ENCODE measurements at regions not wholly inside any gene's neighbourhood (a gene's known extent, or its start where the extent isn't known, plus 50 kb on each side); places are given as distances from the start of the nearest gene placed in this dataset.
A peak's percentile ranks its signal among the peaks of the same experiment; 100 is the strongest.

DNA sequence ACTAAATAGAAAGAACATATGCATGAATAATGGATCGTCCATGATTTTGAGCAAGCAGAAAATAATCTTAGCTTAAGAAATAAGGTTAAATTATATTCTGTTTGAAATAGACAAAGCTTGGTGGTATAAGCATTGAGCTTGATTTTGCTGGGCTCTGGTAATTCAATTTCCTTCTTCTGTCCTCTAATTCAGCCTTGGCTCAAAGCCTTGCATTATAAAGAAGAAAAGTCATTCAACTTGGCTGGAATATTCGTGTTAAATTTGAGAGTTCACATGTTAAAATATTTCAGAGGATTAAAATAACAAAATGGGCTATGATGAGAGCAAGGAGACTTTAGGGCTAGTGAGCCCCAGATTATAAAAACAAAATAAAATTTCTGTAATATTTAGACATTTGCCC, 415.4 kb upstream of the PCDH20 start:
- DNase-seq: no peak

DNA sequence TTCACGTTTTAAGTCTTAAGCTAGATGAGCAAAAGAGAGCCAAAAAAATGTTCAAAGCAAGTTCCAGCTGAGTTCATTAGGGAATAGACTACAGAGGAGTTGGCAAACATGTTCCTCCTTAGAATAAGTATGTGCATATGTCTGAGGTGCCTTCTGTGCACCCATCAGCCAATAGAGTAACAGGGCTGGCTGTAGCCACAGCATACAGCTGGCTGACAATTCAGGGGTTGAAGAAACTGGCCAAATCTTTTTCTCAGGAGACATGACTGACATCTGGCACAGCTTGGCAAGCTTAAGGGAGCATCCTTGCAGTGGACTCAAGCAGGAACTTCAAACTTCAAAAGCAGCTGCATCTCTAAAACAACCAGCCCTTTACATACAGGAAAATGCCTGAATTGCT, 414.8 kb upstream of the PCDH20 start:
- no peak for DNase-seq

DNA sequence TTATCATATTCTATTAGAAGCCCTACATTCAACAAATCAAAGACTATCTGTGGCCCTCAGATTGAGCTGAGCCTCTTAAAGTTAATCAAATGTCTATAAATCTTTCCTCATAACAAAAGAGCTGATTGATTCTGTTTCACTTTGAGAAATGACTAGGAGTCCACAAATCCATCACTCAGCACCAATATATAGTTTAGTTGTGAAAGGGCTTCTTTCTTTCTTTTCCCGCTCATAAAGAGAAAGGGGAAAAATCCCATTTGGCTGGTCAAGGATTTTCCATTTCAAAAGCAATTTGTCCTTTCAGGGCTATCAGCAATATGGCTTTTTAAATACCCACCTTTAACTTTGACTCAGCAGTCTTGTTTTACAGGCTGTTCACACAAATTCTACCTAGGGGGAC, 408.5 kb upstream of the PCDH20 start:
- no peak for DNase-seq

DNA sequence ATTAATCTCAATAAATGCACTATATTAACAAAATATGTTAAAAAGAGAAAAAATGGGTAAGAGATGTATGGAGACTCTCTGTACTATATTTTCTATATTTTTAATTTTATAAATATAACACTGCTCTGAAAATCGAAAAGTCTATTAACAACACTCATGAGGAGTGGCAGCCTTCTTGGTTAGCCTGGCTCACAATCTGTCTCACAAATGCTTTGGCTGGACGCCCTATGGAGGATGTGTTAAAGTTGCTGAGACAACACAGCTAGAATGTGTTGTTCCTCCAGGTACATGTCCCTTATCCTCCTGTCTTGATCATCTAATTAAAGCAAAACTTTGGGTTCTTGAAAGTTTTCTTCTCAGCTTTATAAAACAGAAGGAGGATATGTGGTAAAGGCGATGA, 396.6 kb upstream of the PCDH20 start:
- DNase-seq: no peak

DNA sequence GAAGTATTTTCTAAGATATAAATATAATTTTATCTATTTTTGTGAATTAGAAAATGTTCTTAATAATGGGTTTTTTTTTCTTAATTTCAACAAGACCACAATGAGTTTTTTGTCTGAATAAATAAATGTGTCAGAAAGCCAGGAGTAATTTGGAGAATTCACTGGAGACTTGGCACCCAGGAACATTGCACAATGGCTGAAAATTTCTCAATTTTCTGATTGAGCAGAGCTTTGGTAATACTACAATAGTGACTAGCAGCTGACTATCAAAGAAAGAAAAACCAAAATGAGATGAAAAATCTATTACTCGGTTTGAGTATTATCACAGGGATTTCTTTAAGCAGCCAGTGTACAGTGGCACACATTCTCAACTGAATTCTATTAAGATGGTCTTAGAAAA, 394.4 kb upstream of the PCDH20 start:
- no peak for DNase-seq

DNA sequence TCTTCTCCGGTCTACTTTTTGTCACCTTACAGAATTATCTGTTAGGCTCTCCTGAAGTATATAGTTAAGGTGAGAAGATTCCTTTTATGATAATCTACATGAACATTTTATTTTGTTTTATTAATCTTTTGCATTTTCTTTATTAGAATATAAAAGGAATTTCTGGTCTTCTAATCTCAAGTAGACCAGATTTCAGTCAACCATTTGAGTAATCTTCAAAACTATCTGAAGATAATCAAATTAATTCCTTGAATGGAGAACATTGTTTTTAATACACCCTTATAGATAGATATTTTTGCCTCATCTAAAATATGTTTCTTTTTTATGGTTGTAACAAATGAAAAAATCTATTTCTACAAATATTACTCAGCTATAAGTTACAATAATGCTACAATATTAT, 381.7 kb upstream of the PCDH20 start:
- DNase-seq: no peak

DNA sequence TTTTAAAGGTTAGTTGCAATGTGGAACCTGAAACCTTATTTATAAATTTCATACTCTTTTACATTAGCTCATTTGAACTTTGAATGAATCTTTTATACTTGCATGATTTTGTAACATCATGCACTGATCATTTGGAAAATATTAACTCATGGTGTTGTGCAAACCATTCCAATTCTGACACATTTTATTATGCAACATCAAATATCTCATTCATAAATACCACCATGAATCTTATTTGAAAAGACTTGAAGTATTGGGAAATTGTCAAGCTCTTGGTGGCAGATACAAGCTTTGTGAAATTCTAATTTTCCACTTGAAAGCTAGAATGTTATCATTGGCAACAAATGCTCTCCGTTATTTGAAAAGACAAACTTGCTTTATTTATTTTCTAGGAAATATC, 379.9 kb upstream of the PCDH20 start:
- no peak for DNase-seq

DNA sequence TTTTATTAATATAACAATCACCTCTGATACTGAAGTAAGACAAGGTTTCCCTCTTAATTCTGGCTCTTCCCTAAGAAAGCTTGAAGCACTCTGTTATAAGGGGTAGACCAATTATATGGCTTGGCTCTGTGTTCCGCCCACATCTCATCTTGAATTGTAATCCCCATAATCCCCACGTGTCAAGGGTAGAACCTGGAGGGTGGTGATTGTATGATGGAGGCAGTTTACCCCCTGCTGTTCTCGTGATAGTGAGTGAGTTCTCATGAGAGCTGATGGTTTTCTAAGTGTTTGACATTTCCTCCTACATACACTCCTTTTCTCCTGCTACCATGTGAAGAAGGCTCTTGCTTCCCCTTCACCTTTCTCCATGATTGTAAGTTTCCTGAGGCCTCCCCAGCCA, 363.8 kb upstream of the PCDH20 start:
- no peak for DNase-seq

DNA sequence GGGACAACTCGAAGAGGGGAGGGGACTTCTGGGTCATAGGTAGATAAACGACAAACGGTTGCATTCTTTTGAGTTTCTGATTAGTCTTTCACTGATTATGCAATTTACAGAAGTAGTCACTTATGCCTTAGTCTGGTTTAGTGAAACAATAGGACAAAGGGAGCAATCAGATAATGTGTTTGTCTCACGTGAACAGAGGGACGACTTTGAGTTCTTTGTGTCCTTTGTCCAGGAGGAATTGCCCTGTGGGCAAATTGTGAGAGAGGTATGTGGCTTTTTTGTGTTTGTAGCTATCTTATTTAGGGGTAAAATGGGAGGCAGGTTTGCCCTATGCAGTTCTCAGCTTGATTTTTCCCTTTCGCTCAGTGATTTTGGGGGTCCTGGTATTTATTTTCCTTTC, 362.9 kb upstream of the PCDH20 start:
- DNase-seq: peak; percentile 56

DNA sequence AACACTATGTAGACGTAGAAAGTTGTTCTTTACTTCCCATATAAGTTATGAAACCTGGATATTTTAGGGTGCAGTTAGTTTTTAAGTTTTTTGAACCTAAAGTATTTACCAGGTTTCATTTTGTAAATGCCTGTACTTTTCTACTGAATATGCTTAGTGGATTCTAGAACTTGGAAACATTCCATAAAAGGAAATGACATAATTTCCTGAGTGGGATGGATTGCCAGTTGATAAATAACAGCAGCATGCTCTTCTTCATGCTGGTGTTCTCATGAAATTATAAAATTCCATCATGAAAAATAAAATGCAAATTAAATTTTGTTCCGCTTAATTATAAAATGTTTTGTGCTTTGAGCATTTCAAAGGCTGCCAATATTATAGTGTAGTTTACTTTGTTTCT, 362.2 kb upstream of the PCDH20 start:
- DNase-seq: no peak

DNA sequence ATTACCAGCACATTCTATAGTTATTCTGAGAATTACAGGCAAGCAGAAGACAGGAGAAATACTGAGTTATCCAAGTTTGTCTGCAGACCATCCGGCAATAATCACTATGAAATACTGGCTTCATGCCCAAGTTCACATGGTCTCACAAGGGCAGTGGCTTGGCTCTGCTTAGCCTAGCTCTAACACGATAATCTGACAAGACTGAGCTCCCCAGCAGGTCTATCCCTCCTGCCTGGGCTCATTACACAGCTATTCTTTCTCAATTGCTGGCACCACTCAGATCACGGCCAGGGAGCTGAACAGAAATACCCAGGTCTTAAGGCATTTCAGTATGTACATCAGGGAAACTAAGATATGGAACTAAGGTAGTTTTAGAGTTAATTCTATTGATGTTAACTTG, 361.6 kb upstream of the PCDH20 start:
- no peak for DNase-seq

DNA sequence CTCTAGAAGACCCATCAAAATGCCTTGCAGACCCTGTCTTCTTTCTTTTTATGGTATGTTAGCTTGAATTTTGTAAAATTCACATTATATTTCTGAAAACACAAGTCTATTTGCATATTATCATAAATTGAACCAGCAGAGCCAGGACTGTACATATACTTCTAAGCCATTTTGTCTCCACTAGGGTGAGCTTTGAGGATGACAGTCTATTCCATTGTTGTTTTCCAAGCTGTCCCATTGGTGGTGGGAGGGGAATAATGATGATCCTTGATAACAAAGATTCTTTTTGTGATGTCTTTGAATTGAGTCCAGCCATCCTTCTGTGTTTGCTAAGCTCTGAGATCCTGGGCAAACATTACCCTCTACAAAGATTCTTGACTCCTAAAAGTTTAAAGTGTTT, 359.3 kb upstream of the PCDH20 start:
- no peak for DNase-seq

DNA sequence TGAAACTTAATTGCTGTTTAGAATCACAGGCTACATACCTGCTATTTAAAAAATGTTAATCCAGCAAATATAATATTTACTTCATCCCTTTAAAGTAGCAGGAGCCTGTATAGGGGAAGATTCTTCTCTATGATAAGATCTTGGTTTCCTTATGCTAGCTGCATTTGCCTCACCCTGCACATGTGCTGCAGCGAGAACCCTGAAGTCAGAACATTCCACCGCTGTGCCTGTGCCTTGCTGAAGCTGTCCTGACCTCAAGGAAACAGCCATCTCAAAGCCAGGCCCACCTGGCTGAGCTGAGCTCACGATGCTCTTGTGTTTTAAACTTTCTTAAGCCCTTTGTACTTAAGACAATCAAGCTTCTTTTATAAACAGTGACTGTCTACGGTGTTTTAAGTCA, 355.0 kb upstream of the PCDH20 start:
- DNase-seq: peak; percentile 73

DNA sequence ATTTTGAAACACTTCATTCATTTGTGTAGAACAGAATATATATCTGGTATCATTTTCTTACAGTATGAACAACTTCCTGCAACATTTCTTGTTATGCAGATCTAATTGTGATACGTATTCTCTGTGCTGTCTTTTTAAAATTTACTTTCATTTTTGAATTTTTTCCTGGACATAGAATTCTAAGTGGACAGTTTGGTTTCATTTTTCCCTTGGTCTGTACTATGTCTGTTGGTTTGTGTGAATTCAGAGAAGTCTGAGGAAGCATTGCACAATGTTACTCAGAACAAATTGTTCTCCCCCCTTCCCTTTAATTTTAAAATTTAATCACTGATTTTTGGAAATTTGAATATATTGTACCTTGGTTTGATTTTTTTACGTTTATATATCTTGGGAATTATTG, 352.5 kb upstream of the PCDH20 start:
- DNase-seq: no peak

DNA sequence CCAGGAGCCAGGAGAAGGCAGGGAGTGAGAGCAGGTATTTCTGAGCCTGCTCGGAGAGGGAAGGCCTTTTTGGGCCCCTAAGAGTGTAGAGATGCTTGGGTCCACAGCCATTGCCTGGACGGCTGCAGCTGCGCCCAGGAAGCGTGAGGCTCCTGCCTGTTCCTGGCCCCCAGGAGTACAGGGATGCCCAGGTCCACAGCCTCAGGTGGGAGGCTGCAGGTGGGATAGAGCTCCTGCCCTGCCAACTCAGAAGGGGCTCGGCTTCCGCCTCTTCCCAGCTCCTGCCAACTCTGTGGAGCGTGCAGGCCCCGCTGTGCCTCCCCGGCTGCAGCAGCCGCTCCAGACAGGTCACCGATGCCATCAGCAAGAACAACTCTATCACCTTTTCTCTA, 351.0 kb upstream of the PCDH20 start:
- peak; percentile 46 for DNase-seq

DNA sequence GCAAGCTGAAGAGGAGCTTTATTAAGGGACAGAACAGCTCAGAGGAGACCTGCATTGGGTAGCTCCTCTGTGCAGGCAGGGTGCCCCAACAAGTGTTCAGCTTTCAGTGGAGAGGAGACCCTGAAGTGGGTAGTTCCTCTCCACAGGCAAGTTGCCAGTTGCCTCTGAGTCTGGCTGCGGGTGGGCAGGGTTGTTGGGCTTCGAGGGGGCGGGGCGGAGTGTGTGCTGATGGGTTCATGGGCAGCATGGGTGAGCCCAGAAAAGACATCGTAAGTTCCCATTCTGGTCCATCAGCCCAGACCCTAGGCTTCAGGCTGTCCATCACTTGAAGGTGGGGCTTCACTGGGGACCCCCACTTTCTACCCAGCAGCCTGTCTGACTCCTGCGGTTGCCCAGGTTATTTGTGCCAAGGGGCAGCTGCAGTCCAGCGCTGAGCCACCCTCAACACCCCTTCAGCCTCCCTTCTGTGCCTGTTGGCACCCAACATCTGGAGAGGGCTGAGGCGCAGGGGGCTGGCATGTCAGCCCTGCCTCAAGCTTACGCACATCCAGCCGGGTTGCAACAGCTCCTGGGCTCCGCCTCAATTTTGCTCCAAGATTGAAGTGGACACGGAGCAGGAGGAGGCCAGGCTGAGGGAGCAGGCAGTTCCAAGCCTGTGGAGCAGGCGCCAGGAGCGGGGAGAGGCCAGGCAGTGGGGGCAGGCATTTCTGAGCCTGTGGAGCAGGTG, 350.5 kb upstream of the PCDH20 start:
- no peak for DNase-seq

DNA sequence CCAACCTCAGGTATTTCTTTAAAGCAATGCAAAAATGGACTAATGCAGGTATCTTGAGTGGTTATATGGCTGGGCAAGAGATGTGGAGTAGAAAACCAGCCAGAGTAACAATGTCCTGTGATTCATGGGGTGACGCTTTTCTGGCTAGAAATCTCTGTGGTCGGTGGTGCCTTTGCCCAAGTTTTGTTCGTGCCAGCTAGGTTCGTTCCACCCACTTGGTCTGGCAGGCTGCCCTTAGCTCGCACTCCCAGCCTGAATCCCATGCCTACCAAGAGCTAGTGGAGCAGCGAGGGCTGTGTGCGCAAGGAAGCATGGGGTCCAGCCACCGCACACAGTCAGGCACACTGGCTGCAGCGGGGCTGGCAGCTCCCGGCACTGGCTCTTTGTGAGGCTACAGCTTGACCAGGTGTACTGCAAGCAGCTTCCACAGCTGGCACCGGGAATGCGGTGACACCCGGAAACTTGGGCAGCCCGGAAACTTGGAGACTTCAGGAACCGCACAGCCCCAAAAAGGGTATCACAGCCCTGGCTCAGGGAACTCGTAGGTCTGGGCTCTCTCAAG, 349.6 kb upstream of the PCDH20 start:
- peak; percentile 49 for DNase-seq

DNA sequence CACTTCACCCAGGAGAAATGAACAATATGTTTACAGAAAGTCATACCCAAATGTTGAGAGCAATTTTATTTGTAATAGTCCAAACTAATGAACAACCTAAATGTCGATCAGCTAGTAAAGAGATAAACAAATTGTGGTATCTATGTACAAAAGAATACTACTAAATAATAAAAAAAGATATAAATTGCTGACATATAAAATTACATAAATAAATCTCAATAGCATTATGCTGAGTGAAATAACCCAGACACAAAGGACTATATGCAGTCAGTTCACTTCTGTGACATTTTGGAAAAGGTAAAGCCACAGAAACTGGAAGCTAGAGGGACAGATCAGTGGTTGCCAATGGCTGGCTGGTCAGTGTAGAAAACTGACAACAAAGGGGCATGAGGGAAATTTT, 346.0 kb upstream of the PCDH20 start:
- no peak for DNase-seq

DNA sequence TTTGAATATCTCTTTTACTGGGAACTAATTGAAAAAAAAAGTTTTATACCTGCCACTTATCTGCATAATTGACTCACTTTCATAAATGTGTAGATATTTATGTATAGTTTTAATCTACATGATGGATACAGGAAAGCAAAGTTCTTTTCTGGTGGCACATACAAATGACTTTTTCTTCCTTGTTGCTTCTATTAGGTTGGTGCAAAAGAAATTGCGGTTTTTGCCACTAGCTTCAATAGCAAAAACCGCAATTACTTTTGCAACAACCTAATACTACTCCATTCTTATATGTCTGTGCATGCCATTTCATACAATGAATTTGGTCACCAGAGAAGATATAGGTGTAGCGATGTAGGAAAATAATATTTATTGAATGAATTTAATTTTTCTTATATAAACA, 344.5 kb upstream of the PCDH20 start:
- DNase-seq: no peak

DNA sequence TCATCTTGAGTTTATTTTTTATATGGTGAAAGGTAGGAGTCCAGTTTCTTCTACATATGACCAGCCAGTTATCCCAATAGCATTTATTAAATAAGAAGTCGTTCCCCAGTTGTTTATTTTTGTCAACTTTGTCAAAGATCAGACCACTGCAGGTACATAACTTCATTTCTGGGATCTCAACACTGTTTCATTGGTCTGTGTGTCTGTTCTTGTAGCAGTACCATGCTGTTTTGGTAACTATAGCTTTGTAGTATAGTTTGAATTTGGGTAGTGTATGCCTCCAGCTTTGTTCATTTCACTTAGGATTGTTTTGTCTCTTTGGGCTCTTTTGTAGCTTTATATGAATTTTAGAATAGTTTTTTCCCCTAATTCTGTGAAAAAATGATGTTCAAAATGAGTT, 340.4 kb upstream of the PCDH20 start:
- DNase-seq: no peak

DNA sequence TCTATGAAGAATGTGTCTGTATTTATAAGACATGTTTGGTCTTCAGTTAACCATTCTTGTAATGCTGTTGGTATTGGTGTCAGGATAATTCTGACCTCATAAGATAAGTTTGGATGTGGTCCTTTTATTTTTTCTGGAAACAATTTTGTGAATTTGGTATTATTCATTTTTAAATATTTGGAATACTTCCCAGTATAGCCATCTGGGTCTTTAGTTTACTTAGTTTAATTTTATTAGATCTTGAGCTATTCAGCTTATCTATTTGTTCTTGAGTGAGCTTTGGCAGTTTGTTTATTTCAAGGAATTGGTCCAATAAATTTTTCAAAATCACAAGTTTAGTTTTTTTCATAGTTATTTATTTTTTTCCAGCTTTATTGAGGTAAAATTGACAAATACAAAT, 335.4 kb upstream of the PCDH20 start:
- no peak for DNase-seq

DNA sequence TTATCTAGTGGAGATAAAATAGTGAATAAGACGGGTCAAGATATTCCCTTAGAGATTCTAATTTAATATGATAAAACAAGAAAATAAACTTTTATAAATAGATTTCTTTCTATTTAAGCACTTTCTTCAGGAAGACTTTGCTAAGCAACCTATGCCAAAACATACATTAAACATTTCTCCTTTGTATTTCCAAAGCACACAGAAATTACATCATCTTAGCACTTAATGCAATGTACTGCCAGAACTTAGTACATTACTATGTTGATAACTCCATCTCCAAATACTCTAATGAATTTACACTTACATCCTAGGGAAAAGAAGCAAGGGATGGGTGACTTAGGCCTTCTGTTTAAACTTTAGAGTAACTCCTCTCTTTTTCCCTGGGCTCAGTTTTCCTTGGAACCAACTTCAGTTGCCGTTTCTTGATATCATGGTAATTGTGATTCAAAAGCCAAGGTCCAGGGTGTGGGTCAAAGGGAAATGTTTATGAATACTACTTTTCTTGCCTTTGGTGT, 322.6 kb upstream of the PCDH20 start:
- no peak for DNase-seq

DNA sequence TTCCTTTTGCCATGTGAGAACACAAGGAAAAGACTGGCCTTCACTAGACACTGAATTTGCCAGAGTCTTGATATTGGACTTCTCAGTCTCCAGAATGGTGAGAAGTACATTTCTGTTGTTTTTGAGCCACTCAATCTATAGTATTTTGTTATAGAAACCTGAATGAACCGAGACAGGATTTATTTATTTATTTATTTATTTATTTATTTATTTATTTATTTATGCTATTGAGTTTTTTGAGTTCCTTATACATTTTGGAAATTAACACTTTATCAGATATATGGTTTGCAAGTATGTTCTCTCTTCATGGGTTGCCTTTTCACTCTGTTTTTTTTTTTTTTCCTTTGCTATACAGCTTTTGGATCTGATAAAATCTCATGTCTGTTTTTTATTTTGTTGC, 319.0 kb upstream of the PCDH20 start:
- no peak for DNase-seq

DNA sequence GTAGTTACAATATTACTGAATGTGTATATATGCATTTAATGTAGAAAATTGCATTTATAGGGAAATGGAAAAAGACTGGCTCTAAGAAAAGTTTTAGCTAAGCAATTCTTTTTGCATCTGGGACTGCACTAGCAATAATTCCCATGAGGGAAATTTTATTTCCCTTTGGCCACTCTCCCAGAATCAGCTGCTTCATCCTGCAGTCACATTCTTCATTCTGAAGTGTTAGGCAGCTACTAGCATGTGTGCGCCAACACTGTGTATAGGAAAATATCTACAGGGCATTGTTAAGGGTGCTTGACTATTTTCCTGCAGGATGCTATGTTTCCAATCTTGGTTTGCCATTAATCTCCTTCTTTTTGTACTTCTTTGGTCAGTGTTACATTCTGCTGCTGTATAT, 312.8 kb upstream of the PCDH20 start:
- no peak for DNase-seq

DNA sequence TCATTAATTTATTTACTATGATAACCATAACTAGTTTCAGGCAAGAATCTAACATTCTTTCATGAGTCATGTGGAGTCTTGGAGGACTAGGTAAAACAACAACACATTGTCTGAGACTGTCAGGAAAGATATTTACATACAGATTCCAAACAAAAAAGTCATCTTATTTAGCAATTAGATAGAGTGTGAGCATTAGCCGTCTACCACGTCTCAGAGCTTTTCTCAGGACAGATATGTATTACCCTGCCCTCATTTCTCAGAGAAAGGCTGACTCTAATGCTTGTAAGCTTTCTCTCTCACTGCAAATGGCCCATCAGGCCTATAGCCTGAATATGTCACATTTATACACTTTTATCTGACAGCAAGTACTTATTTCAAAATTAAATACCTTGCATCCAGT, 312.1 kb upstream of the PCDH20 start:
- no peak for DNase-seq
